GM19351 (cell line): ENCODE measurements at regions not wholly inside any gene's neighbourhood (a gene's known extent, or its start where the extent isn't known, plus 50 kb on each side); places are given as distances from the start of the nearest gene placed in this dataset.
A peak's percentile ranks its signal among the peaks of the same experiment; 100 is the strongest.

Source experiments
- ATAC-seq: cut with Tn5 transposase; IDR thresholded peaks from one replicate; pipeline ENCODE4 v1.9.1; 2021; ENCODE audit warnings: mild to moderate bottlenecking, moderate library complexity; ENCODE audit not compliant: unreplicated experiment

GRCh38 chr12:125470838-125471783 is 405.9 kb downstream of the AACS start:
- no peak for ATAC-seq

- no peak for ATAC-seq
Observed at GRCh38 chr12:125473501-125473900, 408.3 kb downstream of the AACS start.

GRCh38 chr12:125487336-125487735 is 422.1 kb downstream of the AACS start:
- no peak for ATAC-seq

- ATAC-seq, result no peak
Observed at GRCh38 chr12:125491553-125491952, 426.3 kb downstream of the AACS start.

GRCh38 chr12:125492354-125493270 is 427.4 kb downstream of the AACS start:
- no peak for ATAC-seq

DNA sequence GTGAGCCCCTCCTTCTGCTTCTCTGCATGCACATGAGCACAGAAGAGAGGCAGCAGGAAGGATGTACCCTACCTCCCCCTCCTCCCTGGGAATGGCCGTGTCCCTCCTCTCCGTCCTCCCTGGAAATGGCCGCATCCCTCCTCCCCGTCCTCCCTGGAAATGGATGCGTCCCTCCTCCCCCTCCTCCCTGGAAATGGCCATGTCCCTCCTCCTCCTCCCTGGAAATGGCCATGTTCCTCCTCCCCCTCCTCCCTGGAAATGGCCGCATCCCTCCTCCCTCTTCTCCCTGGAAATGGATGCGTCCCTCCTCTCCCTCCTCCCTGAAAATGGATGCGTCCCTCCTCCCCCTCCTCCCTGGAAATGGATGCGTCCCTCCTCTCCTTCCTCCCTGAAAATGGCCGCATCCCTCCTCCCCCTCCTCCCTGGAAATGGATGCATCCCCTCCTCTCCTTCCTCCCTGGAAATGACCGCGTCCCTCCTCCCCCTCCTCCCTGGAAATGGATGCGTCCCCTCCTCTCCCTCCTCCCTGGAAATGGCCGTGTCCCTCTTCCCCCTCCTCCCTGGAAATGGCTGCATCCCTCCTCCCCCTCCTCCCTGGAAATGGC is 428.6 kb downstream of the AACS start:
- ATAC-seq, result no peak

GRCh38 chr12:125503128-125503527 is 437.9 kb downstream of the AACS start:
- no peak for ATAC-seq

GRCh38 chr12:125509195-125509594 is 444.0 kb downstream of the AACS start:
- no peak for ATAC-seq

DNA sequence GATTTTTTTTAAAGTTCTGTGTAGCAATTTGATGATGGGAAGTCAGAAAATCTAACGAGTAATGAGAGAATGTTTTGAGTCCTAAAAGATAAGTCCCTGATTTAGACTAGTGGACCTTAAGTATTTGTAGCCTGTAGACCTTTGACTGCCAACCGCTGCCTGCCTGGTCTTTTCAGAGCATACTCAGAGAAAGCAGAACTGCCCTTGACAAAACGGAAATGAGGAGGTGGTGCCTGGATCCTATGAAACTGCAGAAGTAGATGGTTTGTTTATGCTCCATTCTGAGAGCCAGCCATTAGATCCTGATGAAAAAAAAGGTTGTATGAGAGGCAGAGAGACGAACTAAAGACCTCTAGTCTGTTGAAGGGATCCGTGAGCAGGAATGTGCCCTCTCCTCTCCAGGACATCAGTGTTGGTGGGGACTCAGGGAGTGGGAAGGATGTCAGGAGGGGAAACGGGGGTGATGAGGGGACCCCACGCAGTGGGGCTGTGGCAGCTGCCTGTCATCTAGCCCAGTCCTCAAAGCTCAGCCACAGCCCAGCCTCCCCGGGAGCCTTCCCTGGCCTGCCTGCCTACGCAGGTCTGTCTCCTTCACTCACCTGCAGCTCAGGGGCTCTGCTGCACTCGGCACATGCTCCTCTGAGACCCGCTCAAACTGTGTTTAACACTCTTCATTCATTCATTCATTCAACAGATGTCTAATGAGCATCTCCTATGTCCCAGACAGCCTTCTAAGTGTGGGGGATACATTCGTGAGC is 447.5 kb downstream of the AACS start:
- ATAC-seq, result no peak

DNA sequence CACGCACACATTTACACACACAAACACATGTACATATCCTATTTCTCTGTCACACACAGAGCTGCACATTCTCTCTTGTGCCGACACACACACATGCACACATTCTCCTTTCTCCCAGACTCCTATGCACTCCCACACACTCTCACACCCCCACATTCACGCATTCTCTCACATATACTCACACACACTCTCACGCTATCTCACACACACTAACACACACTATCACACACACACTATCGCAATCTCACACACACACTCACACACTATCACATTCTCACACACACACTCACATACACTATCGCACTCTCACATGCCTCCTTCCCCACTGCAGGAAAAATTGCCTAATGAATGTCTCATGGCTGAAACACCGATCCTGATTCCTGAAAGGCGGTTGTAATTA is 450.7 kb downstream of the AACS start:
- no peak for ATAC-seq

GRCh38 chr12:125518074-125518473 is 452.8 kb downstream of the AACS start:
- ATAC-seq, result no peak

- no peak for ATAC-seq
Observed at GRCh38 chr12:125519026-125519651, 453.9 kb downstream of the AACS start.

- ATAC-seq, result no peak
Observed at GRCh38 chr12:125525879-125526278, 460.6 kb downstream of the AACS start.

GRCh38 chr12:125528281-125528680 is 463.0 kb downstream of the AACS start:
- ATAC-seq, result no peak

- no peak for ATAC-seq
Observed at GRCh38 chr12:125530201-125530600, 465.0 kb downstream of the AACS start.

- ATAC-seq, result no peak
Observed at GRCh38 chr12:125530876-125531275, 465.6 kb downstream of the AACS start.

DNA sequence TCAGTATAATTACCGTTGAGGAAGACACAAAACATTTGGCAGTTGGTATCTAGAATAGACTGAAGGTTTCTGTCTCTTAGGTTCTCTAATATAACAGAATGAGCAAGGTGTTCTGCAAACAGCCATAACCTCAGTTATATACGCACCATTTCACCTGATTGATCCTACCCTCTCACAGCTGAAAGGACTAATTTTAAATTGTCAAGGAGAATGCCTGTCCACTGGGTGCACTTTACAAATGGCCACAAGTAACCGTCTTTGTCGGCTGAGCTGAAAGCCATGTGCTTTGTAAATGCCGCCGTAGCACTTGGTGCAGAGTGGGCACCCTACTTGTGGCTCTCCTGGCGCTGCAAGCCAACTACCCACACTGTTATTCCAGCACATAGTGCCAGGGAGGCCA is 466.3 kb downstream of the AACS start:
- ATAC-seq, result no peak

DNA sequence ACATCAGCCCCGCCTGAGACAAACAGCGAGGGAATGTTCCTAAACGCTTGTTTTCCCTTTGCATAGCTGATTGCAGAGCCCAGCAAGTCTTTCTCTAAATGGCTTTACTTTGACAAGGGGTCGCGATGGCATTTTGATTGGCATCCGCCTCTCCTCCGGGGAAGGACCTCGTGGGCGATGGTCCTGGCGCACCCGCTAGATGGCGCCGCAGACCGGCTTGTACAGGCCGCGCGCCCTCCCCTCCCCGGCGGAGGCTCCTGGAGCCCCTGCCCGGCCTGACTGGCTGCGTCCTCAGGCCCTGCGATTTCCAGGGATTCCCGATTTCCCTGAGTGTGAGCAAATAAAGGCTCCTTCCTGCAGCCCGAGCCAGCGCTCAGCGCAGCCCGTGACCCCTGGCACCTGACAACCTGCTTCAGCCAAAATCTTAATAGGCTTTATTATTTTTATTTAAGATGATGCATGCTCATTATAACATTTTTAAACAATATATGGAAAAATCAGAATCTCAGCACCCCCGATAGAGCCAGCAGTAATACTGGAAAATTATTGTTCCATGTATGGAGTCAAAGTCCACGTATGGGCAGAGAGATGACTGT is 468.3 kb downstream of the AACS start:
- peak; percentile 78 for ATAC-seq

DNA sequence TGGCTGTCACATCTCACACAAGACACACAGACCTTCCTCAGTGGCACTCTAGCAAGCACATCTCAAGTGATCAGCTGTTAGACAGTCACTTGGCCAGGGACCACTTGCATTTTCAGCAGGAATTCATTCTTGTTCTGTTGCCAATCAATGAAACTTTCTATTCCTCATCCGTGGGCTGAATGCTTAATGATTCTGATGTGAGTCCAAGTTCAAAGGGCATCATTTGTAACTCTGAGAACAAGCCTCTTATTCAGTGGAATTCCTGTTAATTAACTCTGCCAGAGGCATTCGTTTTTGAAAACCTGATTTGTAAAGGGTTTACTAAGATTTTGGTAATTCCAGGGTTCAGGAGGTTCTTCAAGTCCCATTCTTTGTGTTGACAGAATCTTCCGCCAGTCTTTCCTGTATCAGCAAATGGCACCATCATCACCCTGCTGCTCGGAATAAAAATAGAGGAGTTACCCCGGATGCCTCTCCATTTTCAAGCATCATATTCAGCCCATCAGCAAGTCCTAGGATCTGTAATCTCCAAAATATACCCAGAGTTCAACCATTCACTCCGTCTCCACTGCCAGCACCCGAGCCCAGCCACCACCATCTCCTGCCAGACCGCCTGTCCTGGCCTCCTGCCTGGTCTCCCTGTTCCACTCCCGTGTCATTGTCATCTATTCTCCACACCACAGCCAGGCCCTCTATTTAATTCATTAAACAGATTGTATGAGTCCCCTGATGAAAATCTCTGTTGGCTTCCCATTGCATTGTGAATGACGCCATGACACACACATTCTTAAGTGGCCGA is 473.4 kb downstream of the AACS start:
- no peak for ATAC-seq
